ENCODE measurements at regions not wholly inside any gene's neighbourhood (a gene's known extent, or its start where the extent isn't known, plus 50 kb on each side); places are given as distances from the start of the nearest gene placed in this dataset.

- DNase-seq: no peak
- Histone ChIP-seq H3K9me3 (no peaks in the 10 kb centered on the region), H3K4me3 (no peak overlapping the region), H3K27me3 (no peaks in the 10 kb centered on the region), H3K4me1 (no peaks in the 10 kb centered on the region), H3K27ac (no peak overlapping the region), H3K36me3 (no peaks in the 10 kb centered on the region)
- ATAC-seq: no peak
- intact Hi-C loops (cut with DNase I): no loop called here
- TF ChIP-seq, protein P1, sequence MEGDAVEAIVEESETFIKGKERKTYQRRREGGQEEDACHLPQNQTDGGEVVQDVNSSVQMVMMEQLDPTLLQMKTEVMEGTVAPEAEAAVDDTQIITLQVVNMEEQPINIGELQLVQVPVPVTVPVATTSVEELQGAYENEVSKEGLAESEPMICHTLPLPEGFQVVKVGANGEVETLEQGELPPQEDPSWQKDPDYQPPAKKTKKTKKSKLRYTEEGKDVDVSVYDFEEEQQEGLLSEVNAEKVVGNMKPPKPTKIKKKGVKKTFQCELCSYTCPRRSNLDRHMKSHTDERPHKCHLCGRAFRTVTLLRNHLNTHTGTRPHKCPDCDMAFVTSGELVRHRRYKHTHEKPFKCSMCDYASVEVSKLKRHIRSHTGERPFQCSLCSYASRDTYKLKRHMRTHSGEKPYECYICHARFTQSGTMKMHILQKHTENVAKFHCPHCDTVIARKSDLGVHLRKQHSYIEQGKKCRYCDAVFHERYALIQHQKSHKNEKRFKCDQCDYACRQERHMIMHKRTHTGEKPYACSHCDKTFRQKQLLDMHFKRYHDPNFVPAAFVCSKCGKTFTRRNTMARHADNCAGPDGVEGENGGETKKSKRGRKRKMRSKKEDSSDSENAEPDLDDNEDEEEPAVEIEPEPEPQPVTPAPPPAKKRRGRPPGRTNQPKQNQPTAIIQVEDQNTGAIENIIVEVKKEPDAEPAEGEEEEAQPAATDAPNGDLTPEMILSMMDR (IDR thresholded peaks at IDR 0.05): no peak
Observed at GRCh38 chr6:100259865-100260264, 204.9 kb downstream of the SIM1 start.

GRCh38 chr6:100258752-100259151 is 206.0 kb downstream of the SIM1 start:
- TF ChIP-seq, protein P1 (IDR thresholded peaks at IDR 0.05): no peak
- Histone ChIP-seq H3K4me1 (no peaks in the 10 kb centered on the region), H3K9me3 (no peaks in the 10 kb centered on the region), H3K27me3 (no peaks in the 10 kb centered on the region), H3K36me3 (no peaks in the 10 kb centered on the region), H3K27ac (no peak overlapping the region), H3K4me3 (no peak overlapping the region)
- intact Hi-C loops (cut with DNase I): no loop called here
- DNase-seq: no peak
- ATAC-seq: no peak

GRCh38 chr6:100257793-100258395 is 206.8 kb downstream of the SIM1 start:
- H3K4me3 ChIP-seq: no peak overlapping the region
- DNase-seq: no peak
- no peaks in the 10 kb centered on the region for H3K4me1 ChIP-seq
- H3K27ac ChIP-seq: no peak overlapping the region
- H3K36me3 ChIP-seq: no peaks in the 10 kb centered on the region
- ATAC-seq: no peak
- TF ChIP-seq, protein P1 (IDR thresholded peaks at IDR 0.05): no peak
- no peaks in the 10 kb centered on the region for H3K27me3 ChIP-seq
- intact Hi-C loops (cut with DNase I): no loop called here
- no peaks in the 10 kb centered on the region for H3K9me3 ChIP-seq

GRCh38 chr6:100255701-100256100 is 209.0 kb downstream of the SIM1 start:
- no peaks in the 10 kb centered on the region for H3K4me1 ChIP-seq
- no peak for ATAC-seq

GRCh38 chr6:100247123-100247522 is 217.6 kb downstream of the SIM1 start:
- Histone ChIP-seq H3K9me3 (no peaks in the 10 kb centered on the region), H3K36me3 (no peaks in the 10 kb centered on the region), H3K27ac (no peak overlapping the region), H3K4me3 (no peak overlapping the region), H3K4me1 (no peaks in the 10 kb centered on the region), H3K27me3 (no peaks in the 10 kb centered on the region)
- intact Hi-C loops (cut with DNase I): no loop called here
- DNase-seq (no peak), ATAC-seq (no peak)
- TF ChIP-seq, protein P1 (IDR thresholded peaks at IDR 0.05): no peak

More at GRCh38 chr6:100255701-100256100, 209.0 kb downstream of the SIM1 start:
- TF ChIP-seq, protein P1 (IDR thresholded peaks at IDR 0.05): no peak
- no peaks in the 10 kb centered on the region for H3K27me3 ChIP-seq
- DNase-seq: no peak
- intact Hi-C loops (cut with DNase I): no loop called here
- H3K9me3 ChIP-seq: no peaks in the 10 kb centered on the region
- H3K27ac ChIP-seq: no peak overlapping the region
- H3K36me3 ChIP-seq: no peaks in the 10 kb centered on the region
- H3K4me3 ChIP-seq: no peak overlapping the region

DNA sequence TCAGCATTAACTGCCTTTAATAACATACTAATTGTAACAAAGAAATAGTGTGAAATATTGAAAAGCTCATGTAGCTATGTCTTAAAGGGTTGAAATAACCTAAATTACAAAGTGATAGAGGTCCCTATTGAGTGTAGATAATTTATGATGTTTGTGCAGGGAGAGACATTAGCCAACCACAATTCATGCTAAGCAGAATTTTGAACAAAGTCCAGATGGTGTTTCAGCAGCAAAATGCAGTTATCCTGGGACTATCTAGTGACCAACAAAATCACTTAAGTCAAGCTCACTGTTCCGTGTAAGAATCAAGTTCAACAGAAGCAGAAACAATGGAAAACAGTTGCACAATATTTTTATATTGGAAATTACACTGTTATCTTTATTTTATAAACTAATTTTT is 218.5 kb downstream of the SIM1 start:
- ATAC-seq (no peak), DNase-seq (no peak)
- Histone ChIP-seq H3K4me3 (no peak overlapping the region), H3K9me3 (no peaks in the 10 kb centered on the region), H3K4me1 (no peaks in the 10 kb centered on the region), H3K27me3 (no peaks in the 10 kb centered on the region), H3K36me3 (no peaks in the 10 kb centered on the region), H3K27ac (no peak overlapping the region)
- intact Hi-C loops (cut with DNase I): no loop called here
- TF ChIP-seq, protein P1 (IDR thresholded peaks at IDR 0.05): no peak
